ENCODE measurements at regions not wholly inside any gene's neighbourhood (a gene's known extent, or its start where the extent isn't known, plus 50 kb on each side); places are given as distances from the start of the nearest gene placed in this dataset.

DNA sequence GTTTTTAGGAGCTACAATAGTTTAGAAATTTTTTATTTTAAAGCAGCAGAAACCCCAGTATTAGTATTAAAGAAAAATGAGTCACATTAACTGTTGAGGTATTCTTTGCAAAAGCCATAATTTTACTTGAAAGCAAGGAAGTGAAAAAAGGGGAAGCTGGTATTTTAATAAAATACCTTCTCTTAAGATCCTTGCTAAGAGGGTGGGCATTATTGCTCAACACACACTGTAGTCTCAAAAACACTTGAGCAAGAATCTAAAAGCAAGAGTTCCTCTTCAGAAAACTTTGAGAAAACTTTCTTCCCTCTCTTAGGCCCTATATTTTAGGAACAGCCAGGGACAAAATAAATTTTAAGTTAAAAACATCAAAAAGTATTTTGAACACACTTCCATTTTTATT, 259.4 kb upstream of the DIAPH2 start:
- TF ChIP-seq CTCF (IDR thresholded peaks at IDR 0.05) (no peak), ZFX (IDR thresholded peaks at IDR 0.05; ENCODE audit: borderline replicate concordance) (no peak)

Data from 22Rv1 (cell line).